ENCODE measurements at regions not wholly inside any gene's neighbourhood (a gene's known extent, or its start where the extent isn't known, plus 50 kb on each side); places are given as distances from the start of the nearest gene placed in this dataset.
"Not testable (repeated sequence)": the region's sequence is repeated elsewhere in the genome, so short reads cannot be mapped to it uniquely, and the experiment has no call there.

- Histone ChIP-seq H3K27me3 (no peaks in the 10 kb centered on the region), H3K4me1 (peaks cover 12 to 33% (median 19%) of the 10 kb centered on the region in 4 donors), H3K27ac (peak overlapping the region in 1 of 5 donors; percentile 59), H3K36me3 (no peaks in the 10 kb centered on the region), H3K4me3 (no peak overlapping the region), H3K9me3 (no peaks in the 10 kb centered on the region)
- TF ChIP-seq POLR2A (IDR thresholded peaks at IDR 0.05), result no peak
- no peak for TF ChIP-seq POLR2AphosphoS5 (IDR thresholded peaks at IDR 0.05)
- no peak for TF ChIP-seq CTCF (IDR thresholded peaks at IDR 0.05)
- TF ChIP-seq EP300 (IDR thresholded peaks at IDR 0.05), result no peak
- WGBS, 5 donors, result 88 to 94% (median 91%) methylated on average over 7 of the region's 7 CpGs
- no peak for DNase-seq
- intact Hi-C loops (cut with DNase I; ENCODE audit: low total_unique reads), result no loop called here
Observed at GRCh38 chr5:54794135-54794975, 191.0 kb downstream of the ESM1 start.

- H3K27me3 ChIP-seq, result no peaks in the 10 kb centered on the region
- no peaks in the 10 kb centered on the region for H3K9me3 ChIP-seq
- DNase-seq, result peak in 1 of 2 donors; percentile 59
- peak overlapping the region in 4 of 5 donors; percentile 27 to 59 (median 50) for H3K27ac ChIP-seq
- intact Hi-C loops (cut with DNase I; ENCODE audit: low total_unique reads), result no loop called here
- 83 to 92% (median 90%) methylated on average over 4 of the region's 4 CpGs for WGBS, 5 donors
- H3K4me1 ChIP-seq, result peaks cover 12 to 33% (median 19%) of the 10 kb centered on the region in 4 donors
- no peaks in the 10 kb centered on the region for H3K36me3 ChIP-seq
- TF ChIP-seq CTCF (IDR thresholded peaks at IDR 0.05) (no peak), POLR2AphosphoS5 (IDR thresholded peaks at IDR 0.05) (no peak), POLR2A (IDR thresholded peaks at IDR 0.05) (no peak), EP300 (IDR thresholded peaks at IDR 0.05) (no peak)
- H3K4me3 ChIP-seq, result no peak overlapping the region
Observed at GRCh38 chr5:54793468-54794134, 191.8 kb downstream of the ESM1 start.

- Histone ChIP-seq H3K4me3 (no peak overlapping the region), H3K4me1 (peaks cover 12 to 33% (median 19%) of the 10 kb centered on the region in 4 donors), H3K9me3 (no peaks in the 10 kb centered on the region), H3K27me3 (no peaks in the 10 kb centered on the region), H3K27ac (peak overlapping the region in 4 of 5 donors; percentile 27 to 59 (median 50)), H3K36me3 (no peaks in the 10 kb centered on the region)
- intact Hi-C loops (cut with DNase I; ENCODE audit: low total_unique reads), result no loop called here
- TF ChIP-seq EP300 (IDR thresholded peaks at IDR 0.05) (no peak), CTCF (IDR thresholded peaks at IDR 0.05) (no peak), POLR2AphosphoS5 (IDR thresholded peaks at IDR 0.05) (no peak), POLR2A (IDR thresholded peaks at IDR 0.05) (no peak)
- WGBS, 5 donors, result 13 to 40% (median 26%) methylated on average over 2 of the region's 2 CpGs
- peak; percentile 48 to 58 for DNase-seq
Observed at GRCh38 chr5:54792611-54793404, 192.6 kb downstream of the ESM1 start.

GRCh38 chr5:54787910-54788309, 197.5 kb downstream of the ESM1 start:
- H3K36me3 ChIP-seq; intact Hi-C loops (cut with DNase I; ENCODE audit: low total_unique reads); H3K27ac ChIP-seq; H3K4me3 ChIP-seq; H3K27me3 ChIP-seq; DNase-seq; H3K9me3 ChIP-seq: not testable (repeated sequence)
- 92 to 97% (median 94%) methylated on average over 3 of the region's 3 CpGs for WGBS, 5 donors
- peaks cover 2 to 23% (median 14%) of the 10 kb centered on the region in 4 donors for H3K4me1 ChIP-seq

Data from stomach (tissue), 8 donors.